CD14-positive monocyte (primary cell): ENCODE measurements at regions not wholly inside any gene's neighbourhood (a gene's known extent, or its start where the extent isn't known, plus 50 kb on each side); places are given as distances from the start of the nearest gene placed in this dataset.

ENCODE experiments used
- DNase-seq, 3 donors: peaks; one replicate each; pipeline ENCODE4 v3.0.0-alpha.2; 2011 to 2022
- H2AFZ ChIP-seq: 2 replicates; pipeline ENCODE4 v1.6.0; 2012; ENCODE audit warnings: mild to moderate bottlenecking, low read depth, low read length, inconsistent platforms; ENCODE audit not compliant: insufficient read depth, poor library complexity, severe bottlenecking
- H3K27ac ChIP-seq, 2 donors: 1 replicate in 1 of 2; 2 replicates in 1 of 2; pipeline ENCODE4 v1.5.1; 2012 to 2013; ENCODE audit warnings: low read length in 2 of 2, control low read depth in 1 of 2, inconsistent platforms in 1 of 2, low read depth in 1 of 2, mild to moderate bottlenecking in 1 of 2
- H3K27me3 ChIP-seq, 2 donors: one replicate each; pipeline versions ENCODE4 v1.6.0 to v1.6.1; 2011 to 2013; ENCODE audit warnings: low read length in 2 of 2; ENCODE audit not compliant: control insufficient read depth in 2 of 2, insufficient read depth in 2 of 2
- H3K36me3 ChIP-seq, 2 donors: replicated peaks in 1 of 2; 1 replicate in 1 of 2; 2 replicates in 1 of 2; pipeline versions ENCODE4 v1.5.1 to v1.6.1; 2012 to 2013; ENCODE audit warnings: low read length in 2 of 2, control low read depth in 1 of 2, inconsistent platforms in 1 of 2, mild to moderate bottlenecking in 1 of 2; ENCODE audit not compliant: insufficient read depth in 2 of 2, control insufficient read depth in 1 of 2
- H3K4me1 ChIP-seq, 2 donors: 1 replicate in 1 of 2; 2 replicates in 1 of 2; pipeline versions ENCODE4 v1.5.1 to v1.6.1; 2012 to 2013; ENCODE audit warnings: low read length in 2 of 2, control low read depth in 1 of 2, inconsistent platforms in 1 of 2, mild to moderate bottlenecking in 1 of 2, moderate library complexity in 1 of 2; ENCODE audit not compliant: insufficient read depth in 2 of 2, control insufficient read depth in 1 of 2
- H3K4me2 ChIP-seq: replicated peaks from 2 replicates; pipeline ENCODE3; 2012; ENCODE audit warnings: low read length, moderate library complexity, mild to moderate bottlenecking; ENCODE audit not compliant: poor library complexity, severe bottlenecking; ENCODE audit errors: extremely low read depth
- H3K4me3 ChIP-seq, 3 experiments: fragments of 200-600 bp in 1 of 3; sonication (generic) in 1 of 3; replicated peaks in 1 of 3; 1 replicate in 2 of 3; 2 replicates in 1 of 3; pipeline ENCODE4 v1.5.1; 2011 to 2013; ENCODE audit warnings: low read length in 3 of 3, mild to moderate bottlenecking in 3 of 3, control low read depth in 2 of 3, low read depth in 2 of 3, inconsistent platforms in 1 of 3, moderate library complexity in 1 of 3
- H3K79me2 ChIP-seq: 2 replicates; pipeline ENCODE4 v1.6.0; 2012; ENCODE audit warnings: mild to moderate bottlenecking, control low read depth, inconsistent platforms, low read length, moderate library complexity; ENCODE audit not compliant: insufficient read depth
- H3K9ac ChIP-seq: 2 replicates; pipeline ENCODE4 v1.6.0; 2017; ENCODE audit warnings: low read length, mild to moderate bottlenecking; ENCODE audit not compliant: insufficient read depth, poor library complexity, severe bottlenecking
- H3K9me3 ChIP-seq, 2 donors: replicated peaks in 1 of 2; 1 replicate in 1 of 2; 2 replicates in 1 of 2; pipeline versions ENCODE4 v1.5.1 to v1.6.1; 2012 to 2013; ENCODE audit warnings: low read length in 2 of 2, control low read depth in 1 of 2; ENCODE audit not compliant: control insufficient read depth in 1 of 2, insufficient read depth in 1 of 2
- H4K20me1 ChIP-seq: 2 replicates; pipeline ENCODE4 v1.6.0; 2012; ENCODE audit warnings: mild to moderate bottlenecking, low read length, control low read depth, moderate library complexity; ENCODE audit not compliant: insufficient read depth
- H3K27ac Mint-ChIP-seq, 7 donors: one replicate each; pipeline ENCODE4 v1.8.0; 2020; ENCODE audit warnings: mild to moderate bottlenecking in 7 of 7, mixed read lengths in 7 of 7, moderate library complexity in 6 of 7, inconsistent platforms in 2 of 7
- H3K27me3 Mint-ChIP-seq, 3 donors: one replicate each; pipeline ENCODE4 v1.8.0; 2021 to 2022; ENCODE audit warnings: low read depth in 3 of 3, mild to moderate bottlenecking in 3 of 3, mixed read lengths in 3 of 3, moderate library complexity in 3 of 3, inconsistent platforms in 1 of 3
- H3K36me3 Mint-ChIP-seq, 2 donors: one replicate each; pipeline ENCODE4 v1.8.0; 2020; ENCODE audit warnings: mixed read lengths in 2 of 2, inconsistent platforms in 1 of 2, mild to moderate bottlenecking in 1 of 2
- H3K4me1 Mint-ChIP-seq: one replicate; pipeline ENCODE4 v1.8.0; 2020; ENCODE audit warnings: mild to moderate bottlenecking, mixed read lengths
- H3K4me3 Mint-ChIP-seq, 2 donors: one replicate each; pipeline ENCODE4 v1.8.0; 2020; ENCODE audit warnings: mild to moderate bottlenecking in 2 of 2, mixed read lengths in 2 of 2, moderate library complexity in 1 of 2
- H3K9me3 Mint-ChIP-seq, 7 donors: one replicate each; pipeline ENCODE4 v1.8.0; 2020 to 2022; ENCODE audit warnings: mixed read lengths in 7 of 7, mild to moderate bottlenecking in 6 of 7, moderate library complexity in 6 of 7, inconsistent platforms in 2 of 7
- WGBS: methylation state at CpG from one replicate; pipeline ENCODE4 v1.1.5; 2013; ENCODE audit warnings: missing lambda C conversion rate; ENCODE audit not compliant: insufficient coverage; 5-methylcytosine and 5-hydroxymethylcytosine counted together
- intact Hi-C, 2 donors: fragments of 100-400 bp; cut with micrococcal nuclease; formaldehyde crosslinking; loops; one replicate each; pipeline versions ENCODE4 v1.15.0 to v1.15.1; 2023
- TF ChIP-seq, protein P1 (sequence below): fragments of 200-600 bp; IDR thresholded peaks from one replicate; pipeline ENCODE4 v1.8.0; 2022; ENCODE audit warnings: antibody characterized with exemption, mild to moderate bottlenecking

DNA sequence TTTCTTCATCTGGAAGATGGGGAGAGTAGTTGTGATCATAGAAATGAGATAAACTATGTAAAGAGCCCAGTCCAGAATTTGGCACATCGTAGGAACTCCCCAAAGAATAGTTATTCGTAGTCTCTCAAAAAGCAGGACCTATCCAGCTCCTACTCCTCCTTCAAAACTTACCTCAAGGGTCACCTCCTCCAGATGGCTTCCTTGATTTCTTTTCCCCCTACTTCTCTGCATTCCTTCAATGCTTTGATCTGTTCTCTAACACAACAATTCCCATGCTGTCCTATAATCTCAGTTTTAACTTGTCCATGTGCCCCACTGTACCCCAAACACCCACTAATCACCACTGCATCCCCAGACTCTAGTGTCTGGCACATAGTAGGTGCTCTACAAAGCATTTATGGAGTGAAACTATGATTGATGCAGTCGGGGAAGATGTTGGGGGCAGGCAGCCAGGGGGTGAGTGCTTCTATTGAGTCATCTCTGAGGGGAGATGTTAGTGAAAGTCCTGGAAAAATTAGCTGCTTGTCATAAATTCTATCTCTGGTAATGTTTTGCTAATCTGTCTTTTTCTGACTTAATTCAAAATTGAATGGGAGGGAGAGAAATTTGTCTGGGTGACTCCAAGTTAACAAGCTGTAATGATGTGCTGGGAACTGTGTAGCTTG lies 181.3 kb upstream of the KCNG1 start:
- H3K4me1 ChIP-seq: no peaks in the 10 kb centered on the region
- H3K4me1 Mint-ChIP-seq: no peaks in the 10 kb centered on the region
- no peak overlapping the region for H3K9ac ChIP-seq
- WGBS: 94% methylated on average over 3 of the region's 3 CpGs
- peaks cover 0 to 4% of the 10 kb centered on the region in 2 donors for H3K27me3 ChIP-seq
- TF ChIP-seq, protein P1, sequence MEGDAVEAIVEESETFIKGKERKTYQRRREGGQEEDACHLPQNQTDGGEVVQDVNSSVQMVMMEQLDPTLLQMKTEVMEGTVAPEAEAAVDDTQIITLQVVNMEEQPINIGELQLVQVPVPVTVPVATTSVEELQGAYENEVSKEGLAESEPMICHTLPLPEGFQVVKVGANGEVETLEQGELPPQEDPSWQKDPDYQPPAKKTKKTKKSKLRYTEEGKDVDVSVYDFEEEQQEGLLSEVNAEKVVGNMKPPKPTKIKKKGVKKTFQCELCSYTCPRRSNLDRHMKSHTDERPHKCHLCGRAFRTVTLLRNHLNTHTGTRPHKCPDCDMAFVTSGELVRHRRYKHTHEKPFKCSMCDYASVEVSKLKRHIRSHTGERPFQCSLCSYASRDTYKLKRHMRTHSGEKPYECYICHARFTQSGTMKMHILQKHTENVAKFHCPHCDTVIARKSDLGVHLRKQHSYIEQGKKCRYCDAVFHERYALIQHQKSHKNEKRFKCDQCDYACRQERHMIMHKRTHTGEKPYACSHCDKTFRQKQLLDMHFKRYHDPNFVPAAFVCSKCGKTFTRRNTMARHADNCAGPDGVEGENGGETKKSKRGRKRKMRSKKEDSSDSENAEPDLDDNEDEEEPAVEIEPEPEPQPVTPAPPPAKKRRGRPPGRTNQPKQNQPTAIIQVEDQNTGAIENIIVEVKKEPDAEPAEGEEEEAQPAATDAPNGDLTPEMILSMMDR: no peak
- no peaks in the 10 kb centered on the region for H4K20me1 ChIP-seq
- no peaks in the 10 kb centered on the region for H3K36me3 Mint-ChIP-seq
- no peak overlapping the region for H3K27ac Mint-ChIP-seq
- no peak overlapping the region for H3K4me3 Mint-ChIP-seq
- H3K79me2 ChIP-seq: no peaks in the 10 kb centered on the region
- H3K36me3 ChIP-seq: no peaks in the 10 kb centered on the region
- intact Hi-C loops: no loop called here
- no peak overlapping the region for H3K27ac ChIP-seq
- peaks cover 0 to 2% (median 0%) of the 10 kb centered on the region in 7 donors for H3K9me3 Mint-ChIP-seq
- H2AFZ ChIP-seq: no peak overlapping the region
- H3K4me2 ChIP-seq: no peak overlapping the region
- H3K9me3 ChIP-seq: no peaks in the 10 kb centered on the region
- no peak overlapping the region for H3K4me3 ChIP-seq
- DNase-seq: no peak
- peaks cover 14 to 23% (median 17%) of the 10 kb centered on the region in 3 donors for H3K27me3 Mint-ChIP-seq

DNA sequence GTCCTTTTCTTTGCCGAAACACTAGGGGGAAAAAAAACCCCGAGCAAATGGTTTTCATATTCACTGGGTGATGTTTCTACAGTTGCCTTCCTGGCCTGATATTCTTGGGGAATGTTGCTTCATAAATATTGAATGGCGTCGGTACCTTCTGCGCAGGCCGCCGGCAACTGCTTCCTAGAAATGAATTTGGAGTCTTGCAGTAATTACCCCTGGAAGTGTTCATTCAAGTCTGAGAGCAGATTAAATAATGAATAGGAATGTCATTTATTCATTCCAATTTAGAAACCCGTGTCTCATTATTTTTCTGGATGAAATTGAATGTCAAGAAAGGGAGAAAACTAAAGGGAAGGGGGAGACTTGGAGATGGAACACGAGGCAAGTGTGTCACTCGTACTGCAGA lies 179.4 kb upstream of the KCNG1 start:
- intact Hi-C loops: no loop called here
- H3K79me2 ChIP-seq: no peaks in the 10 kb centered on the region
- H3K4me2 ChIP-seq: no peak overlapping the region
- H3K4me1 ChIP-seq: no peaks in the 10 kb centered on the region
- H3K36me3 Mint-ChIP-seq: no peaks in the 10 kb centered on the region
- H3K4me1 Mint-ChIP-seq: no peaks in the 10 kb centered on the region
- H3K27ac Mint-ChIP-seq: no peak overlapping the region
- H3K27ac ChIP-seq: no peak overlapping the region
- no peak overlapping the region for H2AFZ ChIP-seq
- WGBS: 86% methylated on average over 3 of the region's 10 CpGs
- H3K4me3 Mint-ChIP-seq: no peak overlapping the region
- DNase-seq: no peak
- peaks cover 0 to 2% (median 0%) of the 10 kb centered on the region in 7 donors for H3K9me3 Mint-ChIP-seq
- H3K4me3 ChIP-seq: no peak overlapping the region
- no peak overlapping the region for H3K9ac ChIP-seq
- TF ChIP-seq, protein P1: no peak
- H3K9me3 ChIP-seq: no peaks in the 10 kb centered on the region
- peaks cover 6 to 14% (median 11%) of the 10 kb centered on the region in 3 donors for H3K27me3 Mint-ChIP-seq
- H3K27me3 ChIP-seq: no peaks in the 10 kb centered on the region
- H3K36me3 ChIP-seq: no peaks in the 10 kb centered on the region
- no peaks in the 10 kb centered on the region for H4K20me1 ChIP-seq
